Eye (tissue), 1 donor: ENCODE measurements at regions not wholly inside any gene's neighbourhood (a gene's known extent, or its start where the extent isn't known, plus 50 kb on each side); places are given as distances from the start of the nearest gene placed in this dataset.

Experiments used
- DNase-seq: peaks from one replicate; pipeline ENCODE4 v3.0.0-alpha.2; 2015

DNA sequence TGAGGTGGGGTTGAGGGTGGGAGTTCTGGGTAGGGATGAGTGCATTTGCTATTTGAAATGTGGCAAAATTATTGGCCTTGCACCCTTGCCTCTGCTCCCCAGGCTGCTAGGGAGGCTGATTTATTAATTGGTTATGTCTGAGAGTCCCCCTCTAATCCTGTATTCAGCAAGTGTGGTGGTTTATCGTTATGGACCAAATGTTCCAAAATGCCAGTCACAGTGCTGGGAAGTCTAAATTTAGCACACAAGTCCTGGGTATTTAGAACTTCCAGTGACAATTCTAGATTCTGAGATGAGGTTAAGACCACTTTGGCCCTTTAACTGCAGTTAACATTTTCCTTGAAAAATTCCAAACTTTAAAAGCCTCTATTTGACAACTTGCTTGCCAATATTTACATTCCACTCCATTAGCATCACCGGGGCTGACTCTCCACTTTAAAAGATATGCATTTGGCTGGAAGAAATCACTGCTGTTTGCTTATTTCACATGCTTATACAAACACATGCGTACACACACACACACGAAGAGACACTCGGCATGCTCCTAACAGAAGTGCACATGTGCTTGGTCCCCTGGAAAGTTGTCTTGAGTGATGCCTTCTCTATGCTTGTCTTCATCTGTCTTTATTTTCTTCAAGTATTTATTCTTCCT is 247.7 kb downstream of the IL20RB start:
- peak; percentile 35 for DNase-seq

GRCh38 chr3:137207616-137208015 is 249.8 kb downstream of the IL20RB start:
- no peak for DNase-seq

GRCh38 chr3:137217733-137218132 is 259.9 kb downstream of the IL20RB start:
- peak; percentile 9 for DNase-seq

DNA sequence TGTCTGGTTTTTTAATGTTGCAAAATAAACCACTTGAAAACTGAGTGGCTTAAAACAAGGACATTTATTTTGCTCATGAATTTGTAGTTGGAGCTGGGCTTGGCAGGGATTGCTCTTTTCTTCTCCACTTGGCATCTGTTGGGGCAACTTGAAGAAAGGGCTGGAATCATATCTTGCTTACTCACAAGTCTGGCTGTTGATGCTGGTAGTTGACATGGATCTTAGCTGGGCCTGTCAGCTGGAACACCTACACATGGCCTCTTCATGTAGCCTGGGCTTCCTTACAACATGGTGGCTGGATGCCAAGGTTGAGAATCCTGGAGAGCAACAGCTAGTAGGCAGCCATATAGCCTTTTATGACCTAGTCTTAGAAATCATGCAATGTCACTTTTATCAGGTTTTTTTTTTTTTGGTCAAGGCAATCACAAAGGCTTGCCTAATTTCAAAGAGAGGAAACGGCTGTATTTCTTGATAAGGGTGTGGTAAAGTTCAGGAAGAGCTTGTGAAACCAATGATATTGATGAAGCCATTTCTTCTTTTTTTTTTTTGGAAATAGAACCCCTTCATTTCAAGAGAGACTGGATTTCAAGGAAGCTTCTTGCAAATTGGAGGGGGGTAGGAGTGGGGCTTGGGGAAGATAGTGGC is 262.1 kb downstream of the IL20RB start:
- DNase-seq = no peak

DNA sequence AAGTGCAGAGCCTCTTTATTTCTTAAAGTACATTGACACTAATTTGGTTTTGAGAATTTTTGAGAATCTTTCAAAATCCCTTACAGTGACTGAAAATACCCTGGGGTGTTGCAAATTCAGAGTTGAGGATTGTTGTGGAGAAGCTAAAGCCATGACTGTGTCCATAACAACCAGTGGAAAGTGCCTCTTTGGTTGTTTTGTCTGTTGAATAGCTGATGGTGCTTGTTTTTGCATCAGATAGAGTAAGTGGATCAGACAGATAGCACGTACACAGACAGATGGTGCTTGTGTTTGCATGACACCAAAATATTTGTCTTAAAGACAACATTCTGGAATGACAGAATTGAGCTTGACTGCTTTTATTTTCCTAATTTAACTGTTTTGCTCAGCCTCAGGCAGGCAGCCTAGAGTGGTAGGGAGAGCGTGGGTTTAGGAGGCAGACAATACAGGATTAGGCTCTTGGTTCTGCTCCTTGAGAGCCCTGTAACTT is 265.0 kb downstream of the IL20RB start:
- peak; percentile 13 for DNase-seq

GRCh38 chr3:137224464-137224863 is 266.7 kb downstream of the IL20RB start:
- DNase-seq = no peak

DNA sequence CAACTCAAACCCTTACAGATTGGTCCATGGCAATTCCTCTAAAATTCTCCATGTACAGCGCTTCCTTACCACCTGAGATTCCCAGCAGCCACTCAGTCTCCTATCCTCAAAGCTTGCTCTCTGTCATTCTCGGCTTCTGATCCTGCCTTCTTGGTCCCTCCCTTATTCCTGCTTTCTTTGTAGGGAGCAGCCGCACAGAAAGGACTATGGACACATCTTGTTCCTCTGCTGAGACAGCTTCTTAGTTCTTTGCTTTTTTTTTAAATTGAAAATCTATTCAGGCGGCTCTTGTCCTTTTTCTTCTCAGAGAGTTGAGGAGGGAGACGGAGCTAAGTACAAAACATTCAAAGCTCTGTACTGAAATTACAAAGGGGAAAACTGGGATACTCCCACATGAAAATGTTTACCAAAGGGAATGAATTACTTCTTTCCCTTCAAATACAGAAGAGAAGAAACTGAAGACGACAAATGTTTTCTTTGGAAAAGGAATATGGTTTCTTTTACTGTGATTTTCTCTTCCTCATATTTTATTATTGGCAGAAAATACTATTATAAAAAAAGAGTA is 285.1 kb downstream of the IL20RB start:
- no peak for DNase-seq

DNA sequence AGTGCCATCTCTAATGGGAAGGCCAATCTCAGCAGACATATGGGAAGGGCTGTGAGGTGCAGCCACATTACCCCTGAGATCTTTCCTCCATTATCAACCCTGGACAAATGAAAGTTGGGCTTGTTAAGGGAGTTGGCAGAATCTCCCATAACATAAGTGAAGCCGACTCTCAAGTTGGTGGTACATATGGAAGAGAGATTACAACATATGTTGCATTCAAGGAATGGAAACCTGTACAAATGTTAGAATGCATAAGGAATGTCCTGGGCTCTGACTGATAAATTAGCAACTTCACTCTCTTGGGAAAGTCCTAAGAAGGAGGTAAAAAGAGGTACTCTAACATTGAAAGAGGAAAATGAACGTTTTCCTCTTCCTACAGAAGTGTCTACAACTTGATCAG is 288.7 kb downstream of the IL20RB start:
- DNase-seq = no peak

- no peak for DNase-seq
Measured at GRCh38 chr3:137249311-137249940, 291.6 kb downstream of the IL20RB start.

GRCh38 chr3:137259089-137259488 is 301.3 kb downstream of the IL20RB start:
- no peak for DNase-seq

- DNase-seq = no peak
Measured at GRCh38 chr3:137259701-137260100, 301.9 kb downstream of the IL20RB start.

- peak; percentile 77 for DNase-seq
Measured at GRCh38 chr3:137264071-137264820, 306.5 kb downstream of the IL20RB start.

GRCh38 chr3:137264843-137265330 is 307.1 kb downstream of the IL20RB start:
- no peak for DNase-seq

- no peak for DNase-seq
Measured at GRCh38 chr3:137282871-137283270, 325.1 kb downstream of the IL20RB start.

DNA sequence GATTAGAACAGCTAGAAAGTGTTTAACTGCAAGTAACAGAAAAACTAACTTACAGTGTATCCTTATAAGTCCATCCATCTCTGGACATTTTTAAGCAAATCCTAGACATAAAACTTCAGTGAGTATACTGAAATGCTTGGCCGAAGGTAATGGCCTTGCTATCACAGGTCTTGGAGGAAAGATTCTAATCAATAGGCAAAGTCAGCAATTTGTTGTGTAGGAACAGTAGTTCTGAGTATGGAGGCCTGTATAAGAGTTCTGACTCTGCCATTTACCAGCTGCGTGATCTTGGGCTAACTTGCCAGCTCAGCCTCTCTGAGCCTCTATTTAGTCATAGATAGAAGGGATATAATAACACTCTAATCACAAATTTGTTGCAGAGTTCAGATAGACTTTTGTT is 328.1 kb downstream of the IL20RB start:
- no peak for DNase-seq

- DNase-seq = no peak
Measured at GRCh38 chr3:137293086-137293485, 335.3 kb downstream of the IL20RB start.

DNA sequence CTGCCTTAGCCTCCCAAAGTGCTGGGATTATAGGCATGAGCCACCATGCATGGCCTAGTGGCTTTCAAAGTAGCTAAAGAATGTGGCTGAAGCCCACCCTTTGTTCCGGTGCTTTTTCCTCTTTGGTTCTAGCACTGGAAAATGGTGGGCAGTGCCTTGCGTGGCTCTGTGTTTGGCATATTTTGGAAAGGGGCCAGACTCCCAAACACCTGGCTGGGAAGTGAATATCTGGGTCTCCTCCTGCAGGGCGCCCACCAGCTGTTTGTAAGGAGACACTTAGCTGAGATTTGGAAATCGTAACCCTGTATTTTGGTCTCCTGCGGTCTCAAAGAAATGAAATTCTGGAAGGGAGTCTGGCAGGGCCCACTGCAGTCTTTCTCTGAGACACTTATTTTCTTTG is 336.4 kb downstream of the IL20RB start:
- no peak for DNase-seq

DNA sequence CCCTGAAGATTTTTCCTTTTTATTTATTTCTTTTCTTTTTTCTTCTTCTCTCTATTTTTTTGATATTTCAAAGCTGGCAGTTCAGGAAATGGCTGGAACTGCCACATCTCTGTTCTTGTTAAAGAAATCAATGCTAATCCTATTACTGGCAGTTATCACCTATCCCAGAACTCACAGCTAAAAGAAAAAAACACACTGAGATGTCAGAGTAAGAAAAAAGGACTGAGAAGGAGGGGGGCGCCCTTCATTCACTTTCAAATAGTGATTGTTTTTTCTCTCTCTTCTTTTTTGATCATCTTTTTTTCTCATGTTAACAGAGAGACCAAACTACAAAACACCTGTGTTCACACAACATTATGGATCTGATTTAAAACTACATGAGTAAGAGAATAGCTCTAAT is 337.1 kb downstream of the IL20RB start:
- DNase-seq = no peak

DNA sequence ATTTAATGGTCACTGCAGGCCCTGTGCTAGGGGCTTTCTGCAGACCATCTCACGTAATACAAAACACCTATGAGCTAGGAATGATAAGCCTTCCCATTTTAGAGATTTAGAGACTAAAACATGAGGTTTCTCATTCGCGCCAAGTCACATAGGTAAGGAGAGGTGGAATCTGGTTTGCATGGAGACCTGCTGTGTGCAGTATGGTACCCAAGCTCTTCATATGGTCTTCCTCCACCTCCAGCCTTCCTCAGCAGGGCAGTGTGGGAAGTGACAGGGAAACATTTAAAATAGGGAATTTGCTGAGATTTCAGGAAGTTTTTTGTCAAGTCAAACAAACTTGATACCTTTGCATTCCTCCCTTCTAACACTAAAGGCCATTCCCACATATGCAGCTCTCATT is 337.6 kb downstream of the IL20RB start:
- DNase-seq = no peak

DNA sequence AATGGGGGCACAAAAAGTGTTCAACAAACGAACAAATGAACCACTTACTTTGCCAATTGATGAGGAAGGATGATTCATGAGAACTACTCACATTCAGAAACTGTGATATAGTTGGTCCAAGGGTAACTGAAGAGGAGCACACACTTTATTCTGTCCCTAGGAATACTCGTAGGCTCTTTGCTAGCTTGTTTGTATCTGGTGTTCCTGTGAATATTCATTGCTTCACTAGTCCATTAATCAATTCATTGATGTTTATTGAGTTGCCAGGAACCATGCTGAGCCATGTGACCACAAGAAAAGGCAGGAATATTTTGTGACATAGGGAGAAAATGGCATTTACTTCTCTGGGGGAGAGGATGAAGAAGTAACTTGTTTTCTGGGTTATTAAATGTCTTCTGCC is 338.3 kb downstream of the IL20RB start:
- no peak for DNase-seq

DNA sequence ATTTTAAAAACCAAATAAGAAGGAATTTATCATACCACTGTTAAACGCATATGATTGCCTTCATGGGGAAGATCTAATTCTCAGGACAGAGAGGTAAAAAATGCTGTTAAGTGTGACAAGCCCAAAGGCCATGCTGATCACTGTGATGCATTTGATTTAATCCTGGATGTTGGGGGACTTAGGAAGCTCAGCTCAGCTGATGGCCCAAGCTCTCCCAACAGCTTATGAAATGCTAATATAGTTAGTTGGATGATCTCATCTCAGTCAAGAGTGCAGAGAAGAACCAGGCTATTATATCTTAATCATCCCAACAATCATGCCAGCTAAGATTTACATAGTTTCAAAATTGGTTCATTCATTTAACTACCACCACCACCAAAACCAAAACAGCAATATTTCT is 340.0 kb downstream of the IL20RB start:
- no peak for DNase-seq

GRCh38 chr3:137300703-137301102 is 342.9 kb downstream of the IL20RB start:
- DNase-seq = no peak
